ENCODE measurements at regions not wholly inside any gene's neighbourhood (a gene's known extent, or its start where the extent isn't known, plus 50 kb on each side); places are given as distances from the start of the nearest gene placed in this dataset.

- H3K9me3 ChIP-seq: no peaks in the 10 kb centered on the region
- ATAC-seq (ENCODE audit: insufficient number of reproducible peaks, low FRiP score, low read depth) (no peak), DNase-seq (ENCODE audit: low spot score) (no peak)
These were observed 236.5 kb upstream of the SALL3 start for GRCh38 chr18:78743078-78743477.

DNA sequence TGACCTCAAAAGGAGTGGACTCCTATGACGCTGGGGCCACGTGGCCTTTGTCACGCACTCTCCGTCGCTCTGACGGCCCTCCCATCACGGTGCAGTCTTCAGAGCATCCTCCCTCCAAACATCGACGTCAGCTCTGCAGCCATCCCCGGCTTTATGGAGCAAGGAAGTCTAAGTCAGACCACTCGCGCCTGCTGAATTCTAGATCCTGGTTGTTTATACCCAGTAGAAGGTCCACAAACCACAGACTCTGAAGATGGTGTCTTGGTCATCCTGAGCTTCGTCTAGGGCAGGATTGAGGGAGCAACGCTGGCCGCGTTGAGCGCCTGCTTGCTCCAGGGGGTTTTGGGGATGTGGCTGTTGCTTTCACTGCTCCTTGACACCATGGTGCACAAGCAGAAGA, 228.0 kb upstream of the SALL3 start:
- H3K9me3 ChIP-seq: no peaks in the 10 kb centered on the region
- TF ChIP-seq, protein P1, sequence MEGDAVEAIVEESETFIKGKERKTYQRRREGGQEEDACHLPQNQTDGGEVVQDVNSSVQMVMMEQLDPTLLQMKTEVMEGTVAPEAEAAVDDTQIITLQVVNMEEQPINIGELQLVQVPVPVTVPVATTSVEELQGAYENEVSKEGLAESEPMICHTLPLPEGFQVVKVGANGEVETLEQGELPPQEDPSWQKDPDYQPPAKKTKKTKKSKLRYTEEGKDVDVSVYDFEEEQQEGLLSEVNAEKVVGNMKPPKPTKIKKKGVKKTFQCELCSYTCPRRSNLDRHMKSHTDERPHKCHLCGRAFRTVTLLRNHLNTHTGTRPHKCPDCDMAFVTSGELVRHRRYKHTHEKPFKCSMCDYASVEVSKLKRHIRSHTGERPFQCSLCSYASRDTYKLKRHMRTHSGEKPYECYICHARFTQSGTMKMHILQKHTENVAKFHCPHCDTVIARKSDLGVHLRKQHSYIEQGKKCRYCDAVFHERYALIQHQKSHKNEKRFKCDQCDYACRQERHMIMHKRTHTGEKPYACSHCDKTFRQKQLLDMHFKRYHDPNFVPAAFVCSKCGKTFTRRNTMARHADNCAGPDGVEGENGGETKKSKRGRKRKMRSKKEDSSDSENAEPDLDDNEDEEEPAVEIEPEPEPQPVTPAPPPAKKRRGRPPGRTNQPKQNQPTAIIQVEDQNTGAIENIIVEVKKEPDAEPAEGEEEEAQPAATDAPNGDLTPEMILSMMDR (IDR thresholded peaks at IDR 0.05): no peak
- ATAC-seq (ENCODE audit: insufficient number of reproducible peaks, low FRiP score, low read depth) (no peak), DNase-seq (ENCODE audit: low spot score) (no peak)
- no peak overlapping the region for H3K4me3 ChIP-seq
- H3K27me3 ChIP-seq (replicated peaks; ENCODE audit: insufficient read depth): no peaks in the 10 kb centered on the region
- H3K27ac ChIP-seq: no peak overlapping the region
- H3K4me1 ChIP-seq (ENCODE audit: control insufficient read depth in 1 of 2, low read depth in 2 of 2): no peaks in the 10 kb centered on the region
- H3K36me3 ChIP-seq: no peaks in the 10 kb centered on the region

More at GRCh38 chr18:78743078-78743477, 236.5 kb upstream of the SALL3 start:
- Histone ChIP-seq H3K27ac (no peak overlapping the region), H3K27me3 (replicated peaks; ENCODE audit: insufficient read depth) (no peaks in the 10 kb centered on the region), H3K4me3 (no peak overlapping the region), H3K4me1 (ENCODE audit: control insufficient read depth in 1 of 2, low read depth in 2 of 2) (no peaks in the 10 kb centered on the region), H3K36me3 (no peaks in the 10 kb centered on the region)
- TF ChIP-seq, protein P1 (IDR thresholded peaks at IDR 0.05): no peak

GRCh38 chr18:78753240-78753639, 226.4 kb upstream of the SALL3 start:
- ATAC-seq (ENCODE audit: insufficient number of reproducible peaks, low FRiP score, low read depth) (no peak), DNase-seq (ENCODE audit: low spot score) (no peak)
- H3K36me3 ChIP-seq: no peaks in the 10 kb centered on the region

GRCh38 chr18:78754311-78755043, 225.1 kb upstream of the SALL3 start:
- TF ChIP-seq, protein P1 (IDR thresholded peaks at IDR 0.05): no peak

More at GRCh38 chr18:78753240-78753639, 226.4 kb upstream of the SALL3 start:
- Histone ChIP-seq H3K9me3 (no peaks in the 10 kb centered on the region), H3K27ac (no peak overlapping the region), H3K4me3 (no peak overlapping the region), H3K27me3 (replicated peaks; ENCODE audit: insufficient read depth) (no peaks in the 10 kb centered on the region), H3K4me1 (ENCODE audit: control insufficient read depth in 1 of 2, low read depth in 2 of 2) (no peaks in the 10 kb centered on the region)
- TF ChIP-seq, protein P1 (IDR thresholded peaks at IDR 0.05): no peak

DNA sequence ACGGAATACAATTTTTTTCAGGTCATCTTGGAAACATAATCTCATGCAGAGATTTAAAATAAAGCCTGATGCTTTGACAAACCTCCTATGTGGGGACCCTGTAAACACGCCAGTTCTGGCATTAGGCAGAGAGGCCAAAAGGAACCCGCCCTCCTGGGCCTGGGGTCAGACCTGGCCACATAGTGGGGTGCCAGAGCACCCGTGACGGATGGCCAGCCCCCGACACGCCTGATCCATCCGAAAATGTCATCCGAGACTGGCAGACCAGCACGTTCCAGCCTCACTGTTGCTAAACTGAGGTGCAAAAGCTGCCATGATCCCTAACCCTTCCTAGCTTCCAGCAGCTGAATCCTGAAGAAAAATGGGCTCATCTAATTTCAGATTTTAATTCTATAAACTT, 222.6 kb upstream of the SALL3 start:
- Histone ChIP-seq H3K27me3 (replicated peaks; ENCODE audit: insufficient read depth) (no peaks in the 10 kb centered on the region), H3K27ac (no peak overlapping the region), H3K4me3 (no peak overlapping the region), H3K4me1 (ENCODE audit: control insufficient read depth in 1 of 2, low read depth in 2 of 2) (no peaks in the 10 kb centered on the region), H3K36me3 (no peaks in the 10 kb centered on the region), H3K9me3 (no peaks in the 10 kb centered on the region)
- no peak for ATAC-seq (ENCODE audit: insufficient number of reproducible peaks, low FRiP score, low read depth)
- no peak for DNase-seq (ENCODE audit: low spot score)
- TF ChIP-seq, protein P1 (IDR thresholded peaks at IDR 0.05): no peak

More at GRCh38 chr18:78754311-78755043, 225.1 kb upstream of the SALL3 start:
- Histone ChIP-seq H3K27me3 (replicated peaks; ENCODE audit: insufficient read depth) (no peaks in the 10 kb centered on the region), H3K27ac (no peak overlapping the region), H3K9me3 (no peaks in the 10 kb centered on the region), H3K4me1 (ENCODE audit: control insufficient read depth in 1 of 2, low read depth in 2 of 2) (no peaks in the 10 kb centered on the region), H3K36me3 (no peaks in the 10 kb centered on the region), H3K4me3 (no peak overlapping the region)
- ATAC-seq (ENCODE audit: insufficient number of reproducible peaks, low FRiP score, low read depth) (no peak), DNase-seq (ENCODE audit: low spot score) (no peak)
